ENCODE measurements at regions not wholly inside any gene's neighbourhood (a gene's known extent, or its start where the extent isn't known, plus 50 kb on each side); places are given as distances from the start of the nearest gene placed in this dataset.

DNA sequence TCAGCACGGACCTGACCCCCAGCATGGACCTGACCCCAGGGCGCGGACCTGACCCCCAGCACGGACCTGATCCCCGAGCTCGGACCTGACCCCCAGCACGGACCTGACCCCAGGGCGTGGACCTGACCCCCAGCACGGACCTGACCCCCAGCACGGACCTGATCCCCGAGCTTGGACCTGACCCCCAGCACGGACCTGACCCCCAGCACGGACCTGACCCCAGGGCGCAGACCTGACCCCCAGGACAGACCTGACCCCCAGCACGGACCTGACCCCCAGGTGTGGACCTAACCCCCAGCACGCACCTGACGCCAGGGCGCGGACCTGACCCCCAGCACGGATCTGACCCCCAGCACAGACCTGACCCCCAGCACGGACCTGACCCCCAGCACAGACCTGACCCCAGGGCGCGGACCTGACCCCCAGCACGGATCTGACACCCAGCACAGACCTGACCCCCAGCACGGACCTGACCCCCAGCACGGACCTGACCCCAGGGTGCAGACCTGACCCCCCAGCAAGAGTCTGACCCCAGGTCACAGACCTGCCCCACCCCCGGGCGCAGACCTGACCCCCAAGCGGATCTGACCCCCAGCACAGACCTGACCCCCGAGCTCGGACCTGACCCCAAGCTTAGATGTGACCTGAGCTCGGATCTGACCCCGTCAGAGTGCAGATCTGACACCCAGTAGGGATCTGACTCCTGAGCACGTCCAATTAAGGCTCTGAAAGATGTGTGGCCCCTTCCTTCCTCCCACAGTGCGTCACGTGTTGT is 98.7 kb downstream of the C16orf95 start:
- Histone ChIP-seq H3K4me3 (ENCODE audit: low read depth, low read length) (no peak overlapping the region), H3K27ac (ENCODE audit: low read depth, low read length) (no peak overlapping the region), H3K4me1 (ENCODE audit: control insufficient read depth, insufficient read depth, low read length) (peaks cover 18% of the 10 kb centered on the region), H3K36me3 (ENCODE audit: control insufficient read depth, insufficient read depth, low read length) (no peaks in the 10 kb centered on the region), H3K27me3 (ENCODE audit: control insufficient read depth, insufficient read depth, low read length) (no peaks in the 10 kb centered on the region), H3K9me3 (ENCODE audit: control insufficient read depth, insufficient read depth, low read length) (no peaks in the 10 kb centered on the region)
- WGBS (ENCODE audit: insufficient coverage): 91% methylated on average over 16 of the region's 36 CpGs
- no peak for DNase-seq (ENCODE audit: low read depth in 4 of 6, low spot score in 6 of 6)

GRCh38 chr16:87219287-87219909 is 97.8 kb downstream of the C16orf95 start:
- 97% methylated on average over 10 of the region's 15 CpGs for WGBS (ENCODE audit: insufficient coverage)
- no peak overlapping the region for H3K27ac ChIP-seq (ENCODE audit: low read depth, low read length)
- H3K4me3 ChIP-seq (ENCODE audit: low read depth, low read length): no peak overlapping the region
- H3K36me3 ChIP-seq (ENCODE audit: control insufficient read depth, insufficient read depth, low read length): no peaks in the 10 kb centered on the region
- no peak for DNase-seq (ENCODE audit: low read depth in 4 of 6, low spot score in 6 of 6)
- no peaks in the 10 kb centered on the region for H3K9me3 ChIP-seq (ENCODE audit: control insufficient read depth, insufficient read depth, low read length)
- H3K27me3 ChIP-seq (ENCODE audit: control insufficient read depth, insufficient read depth, low read length): no peaks in the 10 kb centered on the region
- peaks cover 18% of the 10 kb centered on the region for H3K4me1 ChIP-seq (ENCODE audit: control insufficient read depth, insufficient read depth, low read length)

DNA sequence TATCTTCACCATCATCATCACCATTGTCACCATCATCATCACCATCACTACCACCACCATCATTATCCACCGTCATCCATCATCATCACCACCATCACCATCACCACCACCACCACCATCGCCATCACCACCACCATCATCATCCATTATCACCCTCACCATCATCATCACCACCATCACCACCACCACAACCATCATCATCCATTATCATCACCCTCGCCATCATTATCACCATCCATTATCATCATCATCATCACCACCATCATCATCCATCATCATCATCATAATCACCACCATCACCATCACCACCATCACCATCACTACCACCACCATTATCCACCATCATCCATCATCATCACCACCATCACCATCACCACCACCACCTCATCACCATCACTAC is 95.6 kb downstream of the C16orf95 start:
- no peak overlapping the region for H3K27ac ChIP-seq (ENCODE audit: low read depth, low read length)
- H3K9me3 ChIP-seq (ENCODE audit: control insufficient read depth, insufficient read depth, low read length): no peaks in the 10 kb centered on the region
- H3K4me1 ChIP-seq (ENCODE audit: control insufficient read depth, insufficient read depth, low read length): peaks cover 9% of the 10 kb centered on the region
- H3K4me3 ChIP-seq (ENCODE audit: low read depth, low read length): no peak overlapping the region
- no peaks in the 10 kb centered on the region for H3K36me3 ChIP-seq (ENCODE audit: control insufficient read depth, insufficient read depth, low read length)
- no peak for DNase-seq (ENCODE audit: low read depth in 4 of 6, low spot score in 6 of 6)
- WGBS (ENCODE audit: insufficient coverage): 79% methylated on average over 3 of the region's 3 CpGs
- H3K27me3 ChIP-seq (ENCODE audit: control insufficient read depth, insufficient read depth, low read length): no peaks in the 10 kb centered on the region

- no peaks in the 10 kb centered on the region for H3K27me3 ChIP-seq (ENCODE audit: control insufficient read depth, insufficient read depth, low read length)
- DNase-seq (ENCODE audit: low read depth in 4 of 6, low spot score in 6 of 6): no peak
- H3K9me3 ChIP-seq (ENCODE audit: control insufficient read depth, insufficient read depth, low read length): no peaks in the 10 kb centered on the region
- H3K4me3 ChIP-seq (ENCODE audit: low read depth, low read length): no peak overlapping the region
- H3K4me1 ChIP-seq (ENCODE audit: control insufficient read depth, insufficient read depth, low read length): peaks cover 4% of the 10 kb centered on the region
- 88% methylated on average over 1 of the region's 1 CpG for WGBS (ENCODE audit: insufficient coverage)
- no peak overlapping the region for H3K27ac ChIP-seq (ENCODE audit: low read depth, low read length)
- H3K36me3 ChIP-seq (ENCODE audit: control insufficient read depth, insufficient read depth, low read length): no peaks in the 10 kb centered on the region
These were observed 94.9 kb downstream of the C16orf95 start for GRCh38 chr16:87222335-87222734.

DNA sequence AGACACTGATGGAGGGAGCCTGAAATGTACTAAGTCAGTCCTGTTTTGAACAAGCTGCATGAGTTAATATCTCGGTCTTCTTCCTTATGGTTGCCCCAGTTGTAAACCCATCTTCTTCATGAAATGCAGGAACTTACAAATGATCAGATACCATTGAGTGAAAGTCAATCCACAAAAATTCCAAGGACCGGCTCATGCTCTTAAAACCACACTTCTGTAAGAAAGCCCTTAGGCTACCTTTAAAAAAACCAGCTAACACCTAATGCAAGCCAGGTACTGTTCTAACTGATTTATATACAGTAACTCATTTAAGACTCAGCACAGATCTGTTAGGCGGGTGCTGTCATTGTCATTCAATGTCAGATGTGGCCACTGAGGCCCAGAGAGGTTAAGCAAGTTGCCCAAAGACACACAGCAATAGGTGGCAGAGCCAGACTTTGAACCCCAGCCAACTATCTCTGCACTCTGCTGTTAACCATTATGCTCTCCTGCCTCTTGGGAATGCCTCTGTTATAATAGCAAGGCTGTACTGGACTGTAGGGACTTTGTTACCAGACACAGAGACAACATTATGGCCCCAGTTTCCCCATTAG is 93.4 kb downstream of the C16orf95 start:
- Histone ChIP-seq H3K27me3 (ENCODE audit: control insufficient read depth, insufficient read depth, low read length) (no peaks in the 10 kb centered on the region), H3K4me3 (ENCODE audit: low read depth, low read length) (no peak overlapping the region), H3K36me3 (ENCODE audit: control insufficient read depth, insufficient read depth, low read length) (no peaks in the 10 kb centered on the region), H3K9me3 (ENCODE audit: control insufficient read depth, insufficient read depth, low read length) (no peaks in the 10 kb centered on the region), H3K4me1 (ENCODE audit: control insufficient read depth, insufficient read depth, low read length) (peaks cover 16% of the 10 kb centered on the region), H3K27ac (ENCODE audit: low read depth, low read length) (no peak overlapping the region)
- 82% methylated on average over 3 of the region's 3 CpGs for WGBS (ENCODE audit: insufficient coverage)
- DNase-seq (ENCODE audit: low read depth in 4 of 6, low spot score in 6 of 6): no peak

- no peaks in the 10 kb centered on the region for H3K36me3 ChIP-seq (ENCODE audit: control insufficient read depth, insufficient read depth, low read length)
- H3K27ac ChIP-seq (ENCODE audit: low read depth, low read length): peak overlapping the region; percentile 89
- no peak overlapping the region for H3K4me3 ChIP-seq (ENCODE audit: low read depth, low read length)
- no peaks in the 10 kb centered on the region for H3K9me3 ChIP-seq (ENCODE audit: control insufficient read depth, insufficient read depth, low read length)
- no peak for DNase-seq (ENCODE audit: low read depth in 4 of 6, low spot score in 6 of 6)
- H3K27me3 ChIP-seq (ENCODE audit: control insufficient read depth, insufficient read depth, low read length): no peaks in the 10 kb centered on the region
- H3K4me1 ChIP-seq (ENCODE audit: control insufficient read depth, insufficient read depth, low read length): peaks cover 16% of the 10 kb centered on the region
These were observed 90.3 kb downstream of the C16orf95 start for GRCh38 chr16:87226926-87227295.

DNA sequence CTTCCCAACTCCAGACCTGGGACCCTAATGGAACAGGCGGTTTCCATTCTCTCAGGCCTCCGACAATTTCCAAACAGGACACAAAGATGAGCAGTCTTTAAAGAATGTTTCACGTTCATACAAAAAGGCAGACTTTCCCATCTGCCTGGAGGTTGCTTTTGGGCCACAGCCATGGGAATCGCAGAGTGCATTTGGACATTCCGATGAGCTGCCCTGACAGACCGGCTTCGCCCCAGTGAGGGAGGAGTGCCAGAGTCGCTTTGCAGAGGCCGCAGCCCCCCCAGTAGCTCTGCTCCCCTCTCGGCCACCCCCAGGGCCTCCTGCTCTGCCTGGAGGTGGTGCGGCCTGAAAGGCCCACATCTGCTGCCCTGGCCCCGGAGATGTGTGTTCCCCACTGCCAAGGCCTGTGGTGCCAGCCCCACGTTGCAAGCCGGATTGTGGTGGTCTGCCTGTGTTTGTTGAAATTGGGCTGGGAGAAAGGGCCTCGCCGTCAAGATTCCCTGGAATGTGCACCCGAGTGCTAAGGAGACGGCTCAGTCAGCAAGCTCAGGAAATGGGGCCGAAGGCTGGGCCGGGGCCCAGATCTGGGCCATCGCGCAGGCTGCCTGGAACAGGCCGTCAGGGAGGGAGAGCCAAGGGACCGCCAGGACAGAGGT is 89.8 kb downstream of the C16orf95 start:
- Histone ChIP-seq H3K4me3 (ENCODE audit: low read depth, low read length) (no peak overlapping the region), H3K4me1 (ENCODE audit: control insufficient read depth, insufficient read depth, low read length) (peaks cover 16% of the 10 kb centered on the region), H3K36me3 (ENCODE audit: control insufficient read depth, insufficient read depth, low read length) (no peaks in the 10 kb centered on the region), H3K27me3 (ENCODE audit: control insufficient read depth, insufficient read depth, low read length) (no peaks in the 10 kb centered on the region), H3K27ac (ENCODE audit: low read depth, low read length) (peak overlapping the region; percentile 89), H3K9me3 (ENCODE audit: control insufficient read depth, insufficient read depth, low read length) (peaks cover 2% of the 10 kb centered on the region)
- DNase-seq (ENCODE audit: low read depth in 4 of 6, low spot score in 6 of 6): peak in 3 of 6 donors; percentile 15 to 83 (median 33)
- WGBS (ENCODE audit: insufficient coverage): 36% methylated on average over 22 of the region's 24 CpGs

- DNase-seq (ENCODE audit: low read depth in 4 of 6, low spot score in 6 of 6): no peak
- H3K4me1 ChIP-seq (ENCODE audit: control insufficient read depth, insufficient read depth, low read length): peaks cover 16% of the 10 kb centered on the region
- H3K27me3 ChIP-seq (ENCODE audit: control insufficient read depth, insufficient read depth, low read length): no peaks in the 10 kb centered on the region
- WGBS (ENCODE audit: insufficient coverage): 94% methylated on average over 8 of the region's 8 CpGs
- H3K36me3 ChIP-seq (ENCODE audit: control insufficient read depth, insufficient read depth, low read length): no peaks in the 10 kb centered on the region
- H3K27ac ChIP-seq (ENCODE audit: low read depth, low read length): peak overlapping the region; percentile 89
- H3K4me3 ChIP-seq (ENCODE audit: low read depth, low read length): no peak overlapping the region
- H3K9me3 ChIP-seq (ENCODE audit: control insufficient read depth, insufficient read depth, low read length): peaks cover 2% of the 10 kb centered on the region
These were observed 88.8 kb downstream of the C16orf95 start for GRCh38 chr16:87228363-87228762.

GRCh38 chr16:87229230-87230188 is 87.7 kb downstream of the C16orf95 start:
- H3K27me3 ChIP-seq (ENCODE audit: control insufficient read depth, insufficient read depth, low read length): no peaks in the 10 kb centered on the region
- no peak overlapping the region for H3K4me3 ChIP-seq (ENCODE audit: low read depth, low read length)
- peaks cover 2% of the 10 kb centered on the region for H3K9me3 ChIP-seq (ENCODE audit: control insufficient read depth, insufficient read depth, low read length)
- DNase-seq (ENCODE audit: low read depth in 4 of 6, low spot score in 6 of 6): peak in 1 of 6 donors; percentile 41
- H3K36me3 ChIP-seq (ENCODE audit: control insufficient read depth, insufficient read depth, low read length): no peaks in the 10 kb centered on the region
- H3K4me1 ChIP-seq (ENCODE audit: control insufficient read depth, insufficient read depth, low read length): peaks cover 17% of the 10 kb centered on the region
- WGBS (ENCODE audit: insufficient coverage): 81% methylated on average over 13 of the region's 18 CpGs
- H3K27ac ChIP-seq (ENCODE audit: low read depth, low read length): no peak overlapping the region
